Loucy (cell line): ENCODE measurements at regions not wholly inside any gene's neighbourhood (a gene's known extent, or its start where the extent isn't known, plus 50 kb on each side); places are given as distances from the start of the nearest gene placed in this dataset.

Source experiments
- H2AFZ ChIP-seq: fragments of 200-600 bp; sonication (generic); 2 replicates; pipeline ENCODE4 v1.6.0; 2016; ENCODE audit warnings: antibody characterized with exemption, mild to moderate bottlenecking, low read length, moderate library complexity
- H3F3A ChIP-seq: fragments of 200-600 bp; 2 replicates; pipeline ENCODE4 v1.6.0; 2016; ENCODE audit warnings: antibody characterized with exemption, low read depth, mild to moderate bottlenecking
- H3K27me3 ChIP-seq: fragments of 200-600 bp; sonication (generic); 2 replicates; pipeline ENCODE4 v1.6.1; 2014; ENCODE audit warnings: low read length, mild to moderate bottlenecking; ENCODE audit not compliant: insufficient read depth, poor library complexity, severe bottlenecking
- H3K36me3 ChIP-seq: fragments of 200-600 bp; sonication (generic); 2 replicates; pipeline ENCODE4 v1.6.1; 2016; ENCODE audit warnings: low read length; ENCODE audit not compliant: insufficient read depth
- H3K4me1 ChIP-seq: fragments of 200-600 bp; sonication (generic); 2 replicates; pipeline ENCODE4 v1.5.1; 2014; ENCODE audit warnings: low read length, mild to moderate bottlenecking; ENCODE audit not compliant: insufficient read depth, poor library complexity, severe bottlenecking
- H3K4me2 ChIP-seq: fragments of 200-600 bp; sonication (generic); 2 replicates; pipeline ENCODE4 v1.6.0; 2014; ENCODE audit warnings: antibody characterized with exemption, low read length, low read depth, mild to moderate bottlenecking; ENCODE audit not compliant: poor library complexity, severe bottlenecking
- H3K4me3 ChIP-seq: fragments of 200-600 bp; sonication (generic); 2 replicates; pipeline ENCODE4 v1.5.1; 2014; ENCODE audit warnings: low read length, mild to moderate bottlenecking, mixed read lengths; ENCODE audit not compliant: poor library complexity, severe bottlenecking
- H3K79me2 ChIP-seq: fragments of 200-600 bp; sonication (generic); 2 replicates; pipeline ENCODE4 v1.6.1; 2014; ENCODE audit warnings: low read length; ENCODE audit not compliant: insufficient read depth
- H3K9ac ChIP-seq: fragments of 200-600 bp; sonication (generic); 2 replicates; pipeline ENCODE4 v1.6.0; 2014; ENCODE audit warnings: mild to moderate bottlenecking, low read depth, low read length, moderate library complexity; ENCODE audit not compliant: poor library complexity, severe bottlenecking
- H3K9me2 ChIP-seq: fragments of 200-600 bp; sonication (generic); replicated peaks from 2 replicates; pipeline ENCODE4 v1.6.1; 2016; ENCODE audit warnings: low read depth, low read length, mixed read lengths
- H3K9me3 ChIP-seq: fragments of 200-600 bp; sonication (generic); 2 replicates; pipeline ENCODE4 v1.6.1; 2014; ENCODE audit warnings: mild to moderate bottlenecking, antibody characterized with exemption, low read length, low read depth; ENCODE audit not compliant: insufficient read depth
- H4K20me1 ChIP-seq: fragments of 200-600 bp; sonication (generic); 2 replicates; pipeline ENCODE4 v1.6.0; 2014; ENCODE audit warnings: antibody characterized with exemption, low read length, mild to moderate bottlenecking; ENCODE audit not compliant: insufficient read depth, poor library complexity, severe bottlenecking
- CTCF ChIP-seq: fragments of 200-600 bp; sonication (generic); conservative IDR thresholded peaks from 2 replicates; pipeline ENCODE4 v1.5.1; 2014; ENCODE audit warnings: mild to moderate bottlenecking, antibody characterized with exemption, low read length
- EZH2phosphoT487 ChIP-seq: fragments of 200-600 bp; IDR thresholded peaks from 2 replicates; pipeline ENCODE4 v1.6.1; 2018; ENCODE audit warnings: antibody characterized with exemption, mild to moderate bottlenecking, moderate library complexity, borderline replicate concordance

GRCh38 chr5:58016877-58017276 lies 443.0 kb downstream of the PLK2 start:
- Histone ChIP-seq H3K9me3 (no peaks in the 10 kb centered on the region), H3K36me3 (no peaks in the 10 kb centered on the region), H3K4me2 (no peak overlapping the region), H3K9ac (no peak overlapping the region), H3K79me2 (no peaks in the 10 kb centered on the region), H3K9me2 (no peaks in the 10 kb centered on the region), H3F3A (no peaks in the 10 kb centered on the region), H3K4me1 (peaks cover 33% of the 10 kb centered on the region), H3K4me3 (no peak overlapping the region), H3K27me3 (no peaks in the 10 kb centered on the region), H2AFZ (no peak overlapping the region), H4K20me1 (no peaks in the 10 kb centered on the region)
- TF ChIP-seq EZH2phosphoT487 (no peak), CTCF (no peak)

- H3F3A ChIP-seq, result no peaks in the 10 kb centered on the region
- no peak for TF ChIP-seq EZH2phosphoT487
- TF ChIP-seq CTCF, result no peak
Observed at GRCh38 chr5:58016358-58016757, 443.5 kb downstream of the PLK2 start.

GRCh38 chr5:58015175-58015574 lies 444.7 kb downstream of the PLK2 start:
- H3K27me3 ChIP-seq, result no peaks in the 10 kb centered on the region
- no peaks in the 10 kb centered on the region for H3K9me2 ChIP-seq
- H3F3A ChIP-seq, result no peaks in the 10 kb centered on the region
- H3K36me3 ChIP-seq, result no peaks in the 10 kb centered on the region
- H4K20me1 ChIP-seq, result no peaks in the 10 kb centered on the region
- TF ChIP-seq EZH2phosphoT487 (no peak), CTCF (no peak)
- H3K4me3 ChIP-seq, result no peak overlapping the region
- H3K4me1 ChIP-seq, result peaks cover 18% of the 10 kb centered on the region
- H3K9ac ChIP-seq, result no peak overlapping the region
- H2AFZ ChIP-seq, result no peak overlapping the region
- H3K9me3 ChIP-seq, result no peaks in the 10 kb centered on the region
- H3K79me2 ChIP-seq, result no peaks in the 10 kb centered on the region
- H3K4me2 ChIP-seq, result no peak overlapping the region

More at GRCh38 chr5:58016358-58016757, 443.5 kb downstream of the PLK2 start:
- no peaks in the 10 kb centered on the region for H4K20me1 ChIP-seq
- H3K27me3 ChIP-seq, result no peaks in the 10 kb centered on the region
- no peaks in the 10 kb centered on the region for H3K9me3 ChIP-seq
- H3K4me3 ChIP-seq, result no peak overlapping the region
- H3K79me2 ChIP-seq, result no peaks in the 10 kb centered on the region
- H2AFZ ChIP-seq, result no peak overlapping the region
- no peaks in the 10 kb centered on the region for H3K36me3 ChIP-seq
- no peak overlapping the region for H3K9ac ChIP-seq
- peaks cover 29% of the 10 kb centered on the region for H3K4me1 ChIP-seq
- no peak overlapping the region for H3K4me2 ChIP-seq
- no peaks in the 10 kb centered on the region for H3K9me2 ChIP-seq
